SK-N-SH treated with all-trans-retinoic acid at 6 μM for 48 hours (cell line): ENCODE measurements at regions not wholly inside any gene's neighbourhood (a gene's known extent, or its start where the extent isn't known, plus 50 kb on each side); places are given as distances from the start of the nearest gene placed in this dataset.

Experiments
- ARNTL ChIP-seq: fragments of 450-650 bp; formaldehyde crosslinking; IDR thresholded peaks from 2 replicates; pipeline ENCODE4 v1.5.0; 2020; ENCODE audit warnings: low read depth, mild to moderate bottlenecking, moderate library complexity, borderline replicate concordance
- CREB5 ChIP-seq: fragments of 250-450 bp; sonication (Bioruptor Pico); IDR thresholded peaks from 2 replicates; pipeline ENCODE4 v1.5.1; 2020; ENCODE audit warnings: low read depth, mild to moderate bottlenecking, moderate library complexity
- ESRRG ChIP-seq: fragments of 250-450 bp; sonication (Bioruptor Pico); IDR thresholded peaks from 2 replicates; pipeline ENCODE4 v1.6.1; 2021; ENCODE audit warnings: mild to moderate bottlenecking
- PATZ1 ChIP-seq: fragments of 250-450 bp; sonication (Bioruptor Pico); IDR thresholded peaks from 2 replicates; pipeline ENCODE4 v1.8.0; 2020; ENCODE audit warnings: mild to moderate bottlenecking, moderate library complexity, borderline replicate concordance
- RARB ChIP-seq: fragments of 250-450 bp; sonication (Bioruptor Pico); IDR thresholded peaks from 2 replicates; pipeline ENCODE4 v1.8.0; 2021; ENCODE audit warnings: mild to moderate bottlenecking, moderate library complexity
- TSHZ2 ChIP-seq: fragments of 250-450 bp; sonication (Bioruptor Pico); IDR thresholded peaks from 2 replicates; pipeline ENCODE4 v1.5.0; 2020; ENCODE audit warnings: mild to moderate bottlenecking, moderate library complexity
- ZFP30 ChIP-seq: fragments of 450-650 bp; formaldehyde crosslinking; IDR thresholded peaks from 2 replicates; pipeline ENCODE4 v1.5.0; 2022; ENCODE audit warnings: mild to moderate bottlenecking, moderate library complexity

- TF ChIP-seq CREB5 (CRISPR knock-in tag) (no peak), PATZ1 (no peak), RARB (CRISPR knock-in tag) (no peak), ZFP30 (no peak), ESRRG (CRISPR knock-in tag) (no peak), TSHZ2 (CRISPR knock-in tag) (no peak), ARNTL (CRISPR knock-in tag) (no peak)
Observed at GRCh38 chr6:19301980-19302379, 535.2 kb upstream of the ID4 start.
